ENCODE measurements at regions not wholly inside any gene's neighbourhood (a gene's known extent, or its start where the extent isn't known, plus 50 kb on each side); places are given as distances from the start of the nearest gene placed in this dataset.

- TF ChIP-seq CTCF (conservative IDR thresholded peaks at IDR 0.05; ENCODE audit: low read depth, low read length), result no peak
- no peak overlapping the region for H2AFZ ChIP-seq (ENCODE audit: low read depth)
- no peaks in the 10 kb centered on the region for H3K4me1 ChIP-seq (ENCODE audit: low read depth, poor library complexity, severe bottlenecking)
- H3K4me3 ChIP-seq (IDR thresholded peaks at IDR 0.05; ENCODE audit: insufficient read depth, low read depth, low read length), result no peak overlapping the region
- H3K36me3 ChIP-seq (ENCODE audit: insufficient read depth), result no peaks in the 10 kb centered on the region
- no peak overlapping the region for H3K9ac ChIP-seq
- H4K20me1 ChIP-seq (ENCODE audit: insufficient read depth), result no peaks in the 10 kb centered on the region
- no peak overlapping the region for H3K4me2 ChIP-seq
- no peaks in the 10 kb centered on the region for H3K27me3 ChIP-seq (ENCODE audit: insufficient read depth, low read depth)
- no peaks in the 10 kb centered on the region for H3K79me2 ChIP-seq (ENCODE audit: insufficient read depth, low read depth)
- H3K27ac ChIP-seq, result no peak overlapping the region
These were observed 84.9 kb upstream of the HMGCLL1 start for GRCh38 chr6:55663914-55664313.

DNA sequence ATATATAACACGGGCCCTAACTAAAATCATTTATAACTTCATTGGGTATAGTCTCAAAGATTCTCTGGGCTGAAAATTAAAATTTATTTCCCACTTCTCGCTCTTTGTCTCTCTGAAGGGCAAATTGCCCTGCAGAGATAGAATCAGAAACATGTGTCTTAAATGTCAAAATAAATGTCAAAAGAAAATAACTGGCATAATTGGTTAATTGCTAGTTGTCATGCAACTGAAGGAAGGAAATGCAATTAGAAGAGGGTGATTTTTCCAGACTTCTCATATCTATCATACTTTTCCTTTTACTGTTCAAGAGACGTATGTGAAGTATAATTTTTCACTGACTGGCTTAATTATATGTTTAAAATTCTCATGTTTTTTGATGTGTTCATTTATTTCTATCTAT is 80.3 kb upstream of the HMGCLL1 start:
- no peak overlapping the region for H3K4me3 ChIP-seq (IDR thresholded peaks at IDR 0.05; ENCODE audit: insufficient read depth, low read depth, low read length)
- no peak overlapping the region for H3K9ac ChIP-seq
- no peak overlapping the region for H2AFZ ChIP-seq (ENCODE audit: low read depth)
- TF ChIP-seq CTCF (conservative IDR thresholded peaks at IDR 0.05; ENCODE audit: low read depth, low read length), result no peak
- H3K27ac ChIP-seq, result no peak overlapping the region
- no peaks in the 10 kb centered on the region for H4K20me1 ChIP-seq (ENCODE audit: insufficient read depth)
- H3K4me1 ChIP-seq (ENCODE audit: low read depth, poor library complexity, severe bottlenecking), result no peaks in the 10 kb centered on the region
- H3K79me2 ChIP-seq (ENCODE audit: insufficient read depth, low read depth), result no peaks in the 10 kb centered on the region
- no peaks in the 10 kb centered on the region for H3K36me3 ChIP-seq (ENCODE audit: insufficient read depth)
- H3K4me2 ChIP-seq, result no peak overlapping the region
- no peaks in the 10 kb centered on the region for H3K27me3 ChIP-seq (ENCODE audit: insufficient read depth, low read depth)

DNA sequence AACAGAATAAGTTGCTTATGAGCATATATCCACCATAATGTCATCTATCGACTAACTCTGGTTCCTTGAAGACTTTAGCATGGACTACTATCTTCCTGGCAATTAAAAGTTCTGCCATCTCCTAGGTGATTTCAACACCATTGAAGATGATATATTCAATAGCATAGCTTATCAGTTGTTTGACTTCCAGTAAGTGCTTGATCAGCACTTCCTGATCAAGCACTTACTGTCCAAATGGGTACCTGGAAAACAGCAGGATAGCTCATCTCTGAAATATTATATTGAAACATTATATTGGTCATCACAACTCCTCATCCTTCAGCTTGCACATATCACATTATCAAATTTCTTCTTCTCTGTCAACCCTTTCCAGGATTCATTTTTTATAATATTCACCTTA is 75.5 kb upstream of the HMGCLL1 start:
- Histone ChIP-seq H3K4me1 (ENCODE audit: low read depth, poor library complexity, severe bottlenecking) (no peaks in the 10 kb centered on the region), H3K4me2 (no peak overlapping the region)

GRCh38 chr6:55652429-55652828 is 73.4 kb upstream of the HMGCLL1 start:
- TF ChIP-seq CTCF (conservative IDR thresholded peaks at IDR 0.05; ENCODE audit: low read depth, low read length), result no peak
- H4K20me1 ChIP-seq (ENCODE audit: insufficient read depth), result no peaks in the 10 kb centered on the region

More for the DNA sequence above, 75.5 kb upstream of the HMGCLL1 start:
- Histone ChIP-seq H3K36me3 (ENCODE audit: insufficient read depth) (no peaks in the 10 kb centered on the region), H3K4me3 (IDR thresholded peaks at IDR 0.05; ENCODE audit: insufficient read depth, low read depth, low read length) (no peak overlapping the region), H3K9ac (no peak overlapping the region), H3K79me2 (ENCODE audit: insufficient read depth, low read depth) (no peaks in the 10 kb centered on the region), H3K27me3 (ENCODE audit: insufficient read depth, low read depth) (no peaks in the 10 kb centered on the region), H3K27ac (no peak overlapping the region), H2AFZ (ENCODE audit: low read depth) (no peak overlapping the region), H4K20me1 (ENCODE audit: insufficient read depth) (no peaks in the 10 kb centered on the region)
- no peak for TF ChIP-seq CTCF (conservative IDR thresholded peaks at IDR 0.05; ENCODE audit: low read depth, low read length)

More at GRCh38 chr6:55652429-55652828, 73.4 kb upstream of the HMGCLL1 start:
- Histone ChIP-seq H3K36me3 (ENCODE audit: insufficient read depth) (no peaks in the 10 kb centered on the region), H3K27me3 (ENCODE audit: insufficient read depth, low read depth) (no peaks in the 10 kb centered on the region), H3K9ac (no peak overlapping the region), H3K27ac (no peak overlapping the region), H3K4me2 (no peak overlapping the region), H3K4me3 (IDR thresholded peaks at IDR 0.05; ENCODE audit: insufficient read depth, low read depth, low read length) (no peak overlapping the region), H3K79me2 (ENCODE audit: insufficient read depth, low read depth) (no peaks in the 10 kb centered on the region), H3K4me1 (ENCODE audit: low read depth, poor library complexity, severe bottlenecking) (no peaks in the 10 kb centered on the region), H2AFZ (ENCODE audit: low read depth) (no peak overlapping the region)
